OCI-LY1 (cell line): ENCODE measurements at regions not wholly inside any gene's neighbourhood (a gene's known extent, or its start where the extent isn't known, plus 50 kb on each side); places are given as distances from the start of the nearest gene placed in this dataset.
"Not testable (repeated sequence)": the region's sequence is repeated elsewhere in the genome, so short reads cannot be mapped to it uniquely, and the experiment has no call there.

ENCODE experiments used
- CTCF ChIP-seq: fragments of 200-600 bp; sonication (generic), shearing (Covaris generic); IDR thresholded peaks from 2 replicates; pipeline ENCODE4 v1.5.1; 2017; ENCODE audit warnings: mild to moderate bottlenecking, antibody characterized with exemption, low read length, moderate library complexity, mixed read lengths
- EZH2 ChIP-seq: fragments of 200-600 bp; sonication (generic), shearing (Covaris generic); IDR thresholded peaks from 2 replicates; pipeline ENCODE4 v1.8.0; 2017; ENCODE audit warnings: borderline replicate concordance, mixed run types, mild to moderate bottlenecking, antibody characterized with exemption, low read length, moderate library complexity, mixed read lengths

DNA sequence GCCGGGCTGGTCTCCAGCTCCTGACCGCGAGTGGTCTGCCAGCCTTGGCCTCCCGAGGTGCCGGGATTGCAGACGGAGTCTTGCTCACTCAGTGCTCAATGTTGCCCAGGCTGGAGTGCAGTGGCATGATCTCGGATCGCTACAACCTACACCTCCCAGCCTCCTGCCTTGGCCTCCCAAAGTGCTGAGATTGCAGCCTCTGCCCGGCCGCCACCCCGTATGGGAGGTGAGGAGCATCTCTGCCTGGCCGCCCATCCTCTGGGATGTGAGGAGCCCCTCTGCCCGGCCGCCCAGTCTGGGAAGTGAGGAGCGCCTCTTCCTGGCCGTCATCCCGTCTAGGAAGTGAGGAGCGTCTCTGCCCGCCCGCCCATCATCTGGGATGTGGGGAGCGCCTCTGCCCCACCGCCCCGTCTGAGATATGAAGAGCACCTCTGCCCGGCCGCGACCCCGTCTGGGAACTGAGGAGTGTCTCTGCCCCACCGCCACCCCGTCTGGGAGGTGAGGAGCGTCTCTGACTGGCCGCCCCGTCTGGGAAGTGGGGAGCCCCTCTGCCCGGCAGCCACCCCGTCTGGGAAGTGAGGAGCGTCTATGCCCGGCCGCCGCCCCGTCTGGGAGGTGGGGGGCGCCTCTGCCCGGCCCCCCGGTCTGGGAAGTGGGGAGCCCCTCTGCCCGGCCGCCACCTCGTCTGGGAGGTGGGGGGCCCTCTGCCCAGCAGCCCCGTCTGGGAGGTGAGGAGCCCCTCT lies 861.8 kb upstream of the INTU start:
- TF ChIP-seq CTCF, EZH2: not testable (repeated sequence)
